ENCODE measurements at regions not wholly inside any gene's neighbourhood (a gene's known extent, or its start where the extent isn't known, plus 50 kb on each side); places are given as distances from the start of the nearest gene placed in this dataset.
A peak's percentile ranks its signal among the peaks of the same experiment; 100 is the strongest.
"Not testable (repeated sequence)": the region's sequence is repeated elsewhere in the genome, so short reads cannot be mapped to it uniquely, and the experiment has no call there.

- DNase-seq, result no peak
Observed at GRCh38 chr5:17088051-17088450, 129.4 kb upstream of the BASP1 start.

GRCh38 chr5:17089001-17089400 is 128.4 kb upstream of the BASP1 start:
- DNase-seq, result no peak

DNA sequence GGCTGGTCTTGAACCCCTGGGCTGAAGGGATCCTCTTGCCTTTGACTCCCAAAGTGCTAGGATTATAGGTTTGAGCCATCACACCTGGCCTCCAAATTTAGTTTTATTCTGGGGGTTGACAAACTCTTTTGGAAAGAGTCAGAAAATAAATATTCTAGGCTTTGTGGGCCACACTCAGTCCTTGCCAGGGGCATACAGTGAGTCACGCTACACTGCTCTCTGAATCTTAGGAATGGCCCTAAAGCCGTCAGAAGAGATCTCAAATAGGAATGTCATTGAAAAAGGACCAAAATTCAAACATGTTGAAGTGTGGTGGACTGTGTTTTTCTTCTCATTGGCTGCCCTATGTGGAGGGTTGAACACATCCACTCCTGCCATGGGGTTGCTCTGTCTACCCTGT is 127.7 kb upstream of the BASP1 start:
- DNase-seq, result no peak

- DNase-seq, result no peak
Observed at GRCh38 chr5:17090839-17091238, 126.6 kb upstream of the BASP1 start.

DNA sequence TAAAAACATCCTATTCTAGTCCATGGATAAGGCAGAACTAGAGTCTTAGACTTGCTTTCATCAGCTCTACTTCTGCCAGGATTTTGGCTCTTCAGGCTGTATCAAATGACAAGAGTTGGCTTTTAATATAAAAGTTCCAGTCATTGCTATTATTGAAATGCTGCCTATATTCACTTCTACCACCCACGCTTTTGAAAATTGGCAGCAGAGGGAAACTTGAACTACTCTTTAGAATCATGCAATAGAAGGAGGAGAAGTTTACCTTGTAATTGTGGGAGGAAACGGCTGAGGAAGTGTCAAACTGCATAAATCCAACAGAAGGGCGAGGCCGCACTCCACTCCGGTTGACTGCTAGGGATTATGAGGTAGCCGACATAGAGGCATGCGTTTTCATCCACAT is 122.6 kb upstream of the BASP1 start:
- no peak for DNase-seq

GRCh38 chr5:17096952-17097695 is 120.3 kb upstream of the BASP1 start:
- no peak for DNase-seq

- DNase-seq, result no peak
Observed at GRCh38 chr5:17099946-17100345, 117.5 kb upstream of the BASP1 start.

GRCh38 chr5:17103461-17103860 is 114.0 kb upstream of the BASP1 start:
- no peak for DNase-seq

- no peak for DNase-seq
Observed at GRCh38 chr5:17105744-17106418, 111.5 kb upstream of the BASP1 start.

DNA sequence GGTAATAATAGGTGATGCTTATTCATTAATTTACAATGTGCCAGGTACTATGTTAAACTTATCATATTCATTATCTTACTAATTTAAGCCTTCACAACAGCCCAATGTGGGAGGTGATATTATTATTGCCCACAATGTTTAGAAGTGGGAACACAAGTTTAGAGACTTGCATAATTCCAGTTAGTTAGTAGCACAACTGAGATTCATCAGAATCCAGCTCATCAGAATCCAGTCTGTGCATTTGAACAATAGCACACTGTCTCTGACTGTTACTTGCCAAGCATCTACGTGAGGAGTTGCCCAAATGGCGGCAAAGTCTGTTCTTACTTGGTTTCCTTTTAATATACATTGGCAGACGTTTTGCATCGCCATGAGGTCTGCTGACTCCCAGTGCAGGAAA is 110.9 kb upstream of the BASP1 start:
- no peak for DNase-seq

- not testable (repeated sequence) for DNase-seq
Observed at GRCh38 chr5:17112091-17112716, 105.2 kb upstream of the BASP1 start.

DNA sequence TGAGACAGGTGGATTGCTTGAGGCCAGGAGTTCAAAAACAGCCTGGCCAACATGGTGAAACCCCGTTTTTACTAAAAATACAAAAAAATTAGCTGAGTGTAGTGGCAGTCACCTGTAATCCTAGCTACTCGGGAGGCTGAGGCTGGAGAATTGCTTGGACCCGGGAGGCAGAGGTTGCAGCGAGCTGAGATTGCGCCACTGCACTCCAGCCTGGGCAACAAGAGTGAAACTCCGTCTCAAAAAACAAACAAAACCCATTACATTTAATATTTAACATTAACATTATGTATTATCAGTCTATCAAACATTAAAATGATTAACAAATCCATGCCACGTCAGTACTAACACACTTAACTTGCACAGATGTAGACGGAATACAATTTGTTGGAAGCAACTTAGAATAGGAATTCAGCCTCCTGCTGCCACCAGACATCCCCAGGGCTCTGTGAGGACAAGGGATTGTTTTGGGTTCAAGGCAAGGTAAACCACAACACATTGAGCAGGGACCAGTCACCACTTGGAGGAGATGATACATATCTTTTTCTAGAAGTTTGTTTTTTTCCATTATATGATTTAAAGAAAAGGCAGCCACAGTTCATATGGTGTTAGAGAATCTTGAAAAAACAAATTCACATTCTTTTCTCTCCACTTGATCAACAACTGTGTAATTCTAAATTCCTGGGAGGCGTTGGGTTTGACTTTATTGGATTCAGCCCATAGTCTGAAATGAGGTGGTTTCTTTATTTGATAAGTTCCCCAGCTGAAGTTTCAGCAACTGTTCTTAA is 104.1 kb upstream of the BASP1 start:
- DNase-seq, result no peak

DNA sequence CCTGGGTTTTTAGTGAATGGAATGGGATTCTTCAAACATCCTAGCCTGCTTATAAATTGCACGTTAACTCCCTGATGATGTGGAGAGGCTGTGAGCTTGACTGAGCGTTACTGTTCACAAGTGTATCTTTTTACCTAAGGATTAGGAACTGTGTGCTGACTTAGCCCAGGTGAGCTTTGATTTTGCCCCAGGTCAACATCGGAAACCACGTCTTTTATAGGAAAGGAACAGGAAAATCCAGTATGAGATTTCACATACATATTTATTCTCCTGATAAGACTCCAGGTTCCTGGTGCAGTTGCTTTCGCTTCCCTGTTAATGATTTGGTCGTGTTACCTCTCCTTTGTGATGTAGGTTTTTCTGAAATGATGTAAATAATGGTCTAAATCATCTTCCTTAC is 103.2 kb upstream of the BASP1 start:
- DNase-seq, result no peak

GRCh38 chr5:17114715-17115599 is 102.5 kb upstream of the BASP1 start:
- DNase-seq, result no peak

- DNase-seq, result no peak
Observed at GRCh38 chr5:17115855-17116254, 101.6 kb upstream of the BASP1 start.

DNA sequence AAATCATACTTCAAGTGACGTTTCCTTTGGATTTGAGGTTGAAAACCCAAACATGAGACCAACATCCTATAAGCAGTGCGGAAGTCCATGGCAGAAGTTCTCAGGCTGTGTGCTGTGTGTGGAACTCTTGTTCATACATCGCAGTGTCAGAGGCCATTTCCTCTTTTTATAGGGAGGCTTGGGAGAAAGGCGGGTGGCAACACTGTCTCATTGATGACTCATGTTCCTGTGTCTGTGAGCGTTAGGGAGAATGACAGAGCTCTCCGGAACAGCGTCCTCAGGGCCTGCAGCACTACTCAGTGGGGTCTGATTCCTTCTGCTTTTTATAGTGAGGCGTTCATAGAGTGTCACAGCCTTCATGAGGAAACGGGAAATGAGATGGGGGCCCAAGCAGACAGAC is 98.8 kb upstream of the BASP1 start:
- peak; percentile 37 to 80 for DNase-seq

GRCh38 chr5:17120209-17120608 is 97.2 kb upstream of the BASP1 start:
- DNase-seq, result no peak

DNA sequence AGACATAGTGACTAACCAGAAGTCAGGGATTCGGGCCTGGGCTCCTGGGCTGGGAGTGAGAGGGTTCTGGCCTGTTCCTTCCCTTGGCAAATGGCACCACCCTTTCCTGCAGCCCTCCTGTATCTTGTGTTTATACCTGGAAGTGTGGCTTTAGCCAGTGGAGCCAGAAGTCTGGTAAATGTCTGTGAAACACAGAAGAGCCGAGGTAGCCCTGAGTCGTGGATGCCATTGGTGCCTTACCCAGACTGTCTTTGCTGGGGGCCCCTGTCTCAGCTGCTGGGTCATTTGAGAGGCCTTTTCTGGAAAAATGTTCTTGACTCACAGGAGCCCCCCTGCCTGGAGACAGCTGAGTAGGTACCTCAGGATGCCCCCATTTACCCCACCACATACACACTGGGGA is 95.7 kb upstream of the BASP1 start:
- no peak for DNase-seq

GRCh38 chr5:17123010-17123409 is 94.4 kb upstream of the BASP1 start:
- no peak for DNase-seq

DNA sequence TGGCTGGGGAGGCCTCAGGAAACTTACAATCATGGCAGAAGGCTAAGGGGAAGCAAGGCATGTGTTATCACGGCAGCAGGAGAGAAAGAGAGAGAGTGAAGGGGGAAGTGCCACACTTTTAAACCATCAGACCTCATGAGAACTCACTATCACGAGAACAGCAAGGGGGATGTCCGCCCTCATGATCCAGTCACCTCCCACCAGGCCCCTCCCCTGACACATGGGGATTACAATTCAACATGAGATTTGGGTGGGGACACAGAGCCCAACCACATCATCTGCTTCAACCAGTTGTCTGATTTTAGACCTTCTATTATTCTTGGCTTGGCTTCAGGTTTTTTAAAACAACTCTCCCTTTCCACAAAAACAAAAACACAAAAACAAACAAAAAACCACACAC is 93.7 kb upstream of the BASP1 start:
- DNase-seq, result not testable (repeated sequence)

GRCh38 chr5:17127743-17128231 is 89.6 kb upstream of the BASP1 start:
- DNase-seq, result no peak

All from CD4-positive, alpha-beta T cell treated with Interferon alpha-2 for 1 hour (primary cell).